ENCODE measurements at regions not wholly inside any gene's neighbourhood (a gene's known extent, or its start where the extent isn't known, plus 50 kb on each side); places are given as distances from the start of the nearest gene placed in this dataset.

DNA sequence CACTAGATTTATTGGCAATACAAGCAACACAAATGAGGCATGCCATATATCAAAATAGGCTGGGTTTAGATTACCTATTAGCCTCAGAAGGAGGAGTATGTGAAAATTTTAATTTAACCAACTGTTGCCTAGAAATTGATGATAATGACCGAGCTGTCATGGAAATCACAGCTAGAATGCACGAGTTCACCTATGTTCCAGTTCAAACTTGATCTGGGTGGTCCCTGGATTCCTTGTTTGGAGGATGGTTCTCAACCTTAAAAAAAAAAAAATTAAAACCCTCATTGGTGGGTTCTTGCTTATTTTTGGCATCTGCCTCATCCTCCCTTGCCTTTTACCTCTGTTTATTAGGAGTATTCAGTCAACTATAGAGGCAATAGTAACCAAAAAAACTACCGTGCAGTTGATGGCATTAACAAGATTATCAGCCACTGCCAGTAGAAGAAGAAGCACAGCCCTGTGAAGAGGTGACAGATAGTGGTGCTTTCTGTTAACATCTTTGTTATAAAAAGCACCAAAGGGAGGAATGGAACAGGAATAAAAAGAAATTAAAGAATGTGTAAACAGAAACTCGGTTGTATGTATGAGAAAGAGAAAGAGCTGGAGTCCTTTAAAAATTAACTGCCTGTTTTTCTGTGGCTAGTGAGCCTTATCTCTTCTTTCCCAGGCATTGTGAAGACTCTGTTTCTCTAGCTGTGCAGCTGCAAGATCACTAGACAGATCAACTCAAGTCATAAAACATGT is 106.4 kb downstream of the ZNF429 start (continued):
- TF ChIP-seq EZH2 (IDR thresholded peaks at IDR 0.05; ENCODE audit: low read depth, low read length, severe bottlenecking) (no peak), RBBP5 (IDR thresholded peaks at IDR 0.05; ENCODE audit: borderline replicate concordance, low read depth, low read length) (no peak), KDM1A (IDR thresholded peaks at IDR 0.05; ENCODE audit: borderline replicate concordance, low read length) (no peak), TAF7 (optimal IDR thresholded peaks at IDR 0.05; ENCODE audit: borderline replicate concordance, low read depth, low read length) (no peak), RAD21 (IDR thresholded peaks at IDR 0.05 in 1 of 2, conservative IDR thresholded peaks at IDR 0.05 in 1 of 2; ENCODE audit: low read depth in 2 of 2, low read length in 2 of 2) (no peak)
